CD14-positive monocyte (primary cell): ENCODE measurements at regions not wholly inside any gene's neighbourhood (a gene's known extent, or its start where the extent isn't known, plus 50 kb on each side); places are given as distances from the start of the nearest gene placed in this dataset.

Experiments used
- DNase-seq, 3 donors: peaks; one replicate each; pipeline ENCODE4 v3.0.0-alpha.2; 2011 to 2022
- H2AFZ ChIP-seq: 2 replicates; pipeline ENCODE4 v1.6.0; 2012; ENCODE audit warnings: mild to moderate bottlenecking, low read depth, low read length, inconsistent platforms; ENCODE audit not compliant: insufficient read depth, poor library complexity, severe bottlenecking
- H3K27ac ChIP-seq, 2 donors: 1 replicate in 1 of 2; 2 replicates in 1 of 2; pipeline ENCODE4 v1.5.1; 2012 to 2013; ENCODE audit warnings: low read length in 2 of 2, control low read depth in 1 of 2, inconsistent platforms in 1 of 2, low read depth in 1 of 2, mild to moderate bottlenecking in 1 of 2
- H3K27me3 ChIP-seq, 2 donors: one replicate each; pipeline versions ENCODE4 v1.6.0 to v1.6.1; 2011 to 2013; ENCODE audit warnings: low read length in 2 of 2; ENCODE audit not compliant: control insufficient read depth in 2 of 2, insufficient read depth in 2 of 2
- H3K36me3 ChIP-seq, 2 donors: replicated peaks in 1 of 2; 1 replicate in 1 of 2; 2 replicates in 1 of 2; pipeline versions ENCODE4 v1.5.1 to v1.6.1; 2012 to 2013; ENCODE audit warnings: low read length in 2 of 2, control low read depth in 1 of 2, inconsistent platforms in 1 of 2, mild to moderate bottlenecking in 1 of 2; ENCODE audit not compliant: insufficient read depth in 2 of 2, control insufficient read depth in 1 of 2
- H3K4me1 ChIP-seq, 2 donors: 1 replicate in 1 of 2; 2 replicates in 1 of 2; pipeline versions ENCODE4 v1.5.1 to v1.6.1; 2012 to 2013; ENCODE audit warnings: low read length in 2 of 2, control low read depth in 1 of 2, inconsistent platforms in 1 of 2, mild to moderate bottlenecking in 1 of 2, moderate library complexity in 1 of 2; ENCODE audit not compliant: insufficient read depth in 2 of 2, control insufficient read depth in 1 of 2
- H3K4me2 ChIP-seq: replicated peaks from 2 replicates; pipeline ENCODE3; 2012; ENCODE audit warnings: low read length, moderate library complexity, mild to moderate bottlenecking; ENCODE audit not compliant: poor library complexity, severe bottlenecking; ENCODE audit errors: extremely low read depth
- H3K4me3 ChIP-seq, 3 experiments: fragments of 200-600 bp in 1 of 3; sonication (generic) in 1 of 3; replicated peaks in 1 of 3; 1 replicate in 2 of 3; 2 replicates in 1 of 3; pipeline ENCODE4 v1.5.1; 2011 to 2013; ENCODE audit warnings: low read length in 3 of 3, mild to moderate bottlenecking in 3 of 3, control low read depth in 2 of 3, low read depth in 2 of 3, inconsistent platforms in 1 of 3, moderate library complexity in 1 of 3
- H3K79me2 ChIP-seq: 2 replicates; pipeline ENCODE4 v1.6.0; 2012; ENCODE audit warnings: mild to moderate bottlenecking, control low read depth, inconsistent platforms, low read length, moderate library complexity; ENCODE audit not compliant: insufficient read depth
- H3K9ac ChIP-seq: 2 replicates; pipeline ENCODE4 v1.6.0; 2017; ENCODE audit warnings: low read length, mild to moderate bottlenecking; ENCODE audit not compliant: insufficient read depth, poor library complexity, severe bottlenecking
- H3K9me3 ChIP-seq, 2 donors: replicated peaks in 1 of 2; 1 replicate in 1 of 2; 2 replicates in 1 of 2; pipeline versions ENCODE4 v1.5.1 to v1.6.1; 2012 to 2013; ENCODE audit warnings: low read length in 2 of 2, control low read depth in 1 of 2; ENCODE audit not compliant: control insufficient read depth in 1 of 2, insufficient read depth in 1 of 2
- H4K20me1 ChIP-seq: 2 replicates; pipeline ENCODE4 v1.6.0; 2012; ENCODE audit warnings: mild to moderate bottlenecking, low read length, control low read depth, moderate library complexity; ENCODE audit not compliant: insufficient read depth
- H3K27ac Mint-ChIP-seq, 7 donors: one replicate each; pipeline ENCODE4 v1.8.0; 2020; ENCODE audit warnings: mild to moderate bottlenecking in 7 of 7, mixed read lengths in 7 of 7, moderate library complexity in 6 of 7, inconsistent platforms in 2 of 7
- H3K27me3 Mint-ChIP-seq, 3 donors: one replicate each; pipeline ENCODE4 v1.8.0; 2021 to 2022; ENCODE audit warnings: low read depth in 3 of 3, mild to moderate bottlenecking in 3 of 3, mixed read lengths in 3 of 3, moderate library complexity in 3 of 3, inconsistent platforms in 1 of 3
- H3K36me3 Mint-ChIP-seq, 2 donors: one replicate each; pipeline ENCODE4 v1.8.0; 2020; ENCODE audit warnings: mixed read lengths in 2 of 2, inconsistent platforms in 1 of 2, mild to moderate bottlenecking in 1 of 2
- H3K4me1 Mint-ChIP-seq: one replicate; pipeline ENCODE4 v1.8.0; 2020; ENCODE audit warnings: mild to moderate bottlenecking, mixed read lengths
- H3K4me3 Mint-ChIP-seq, 2 donors: one replicate each; pipeline ENCODE4 v1.8.0; 2020; ENCODE audit warnings: mild to moderate bottlenecking in 2 of 2, mixed read lengths in 2 of 2, moderate library complexity in 1 of 2
- H3K9me3 Mint-ChIP-seq, 7 donors: one replicate each; pipeline ENCODE4 v1.8.0; 2020 to 2022; ENCODE audit warnings: mixed read lengths in 7 of 7, mild to moderate bottlenecking in 6 of 7, moderate library complexity in 6 of 7, inconsistent platforms in 2 of 7
- CTCF ChIP-seq: fragments of 200-600 bp; IDR thresholded peaks from one replicate; pipeline ENCODE4 v1.8.0; 2022; ENCODE audit warnings: antibody characterized with exemption, mild to moderate bottlenecking
- WGBS: methylation state at CpG from one replicate; pipeline ENCODE4 v1.1.5; 2013; ENCODE audit warnings: missing lambda C conversion rate; ENCODE audit not compliant: insufficient coverage; 5-methylcytosine and 5-hydroxymethylcytosine counted together
- intact Hi-C, 2 donors: fragments of 100-400 bp; cut with micrococcal nuclease; formaldehyde crosslinking; loops; one replicate each; pipeline versions ENCODE4 v1.15.0 to v1.15.1; 2023

GRCh38 chr2:3045318-3045921 is 332.2 kb downstream of the EIPR1 start:
- Histone ChIP-seq H3K4me1 (no peaks in the 10 kb centered on the region), H3K4me2 (no peak overlapping the region), H2AFZ (no peak overlapping the region), H3K27ac (no peak overlapping the region), H4K20me1 (no peaks in the 10 kb centered on the region), H3K9me3 (peaks cover 0 to 6% of the 10 kb centered on the region in 2 donors), H3K79me2 (no peaks in the 10 kb centered on the region), H3K4me3 (no peak overlapping the region), H3K36me3 (no peaks in the 10 kb centered on the region), H3K27me3 (no peaks in the 10 kb centered on the region), H3K9ac (no peak overlapping the region)
- intact Hi-C loops: no loop called here
- 91% methylated on average over 7 of the region's 10 CpGs for WGBS
- DNase-seq: no peak
- Mint-ChIP-seq H3K4me3 (no peak overlapping the region), H3K36me3 (no peaks in the 10 kb centered on the region), H3K27ac (no peak overlapping the region), H3K4me1 (no peaks in the 10 kb centered on the region), H3K9me3 (peaks cover 0 to 6% (median 2%) of the 10 kb centered on the region in 7 donors), H3K27me3 (peaks cover 0 to 3% (median 0%) of the 10 kb centered on the region in 3 donors)
- TF ChIP-seq CTCF: no peak

- Histone ChIP-seq H3K27ac (no peak overlapping the region), H3K4me2 (no peak overlapping the region), H3K36me3 (no peaks in the 10 kb centered on the region), H3K4me3 (no peak overlapping the region), H3K9ac (no peak overlapping the region), H2AFZ (no peak overlapping the region), H3K9me3 (peaks cover 0 to 6% of the 10 kb centered on the region in 2 donors), H3K27me3 (no peaks in the 10 kb centered on the region), H3K4me1 (no peaks in the 10 kb centered on the region), H3K79me2 (no peaks in the 10 kb centered on the region), H4K20me1 (no peaks in the 10 kb centered on the region)
- Mint-ChIP-seq H3K36me3 (no peaks in the 10 kb centered on the region), H3K27ac (no peak overlapping the region), H3K4me3 (no peak overlapping the region), H3K4me1 (no peaks in the 10 kb centered on the region), H3K27me3 (peaks cover 0 to 3% (median 0%) of the 10 kb centered on the region in 3 donors), H3K9me3 (peaks cover 0 to 8% (median 3%) of the 10 kb centered on the region in 7 donors)
- intact Hi-C loops: no loop called here
- no peak for TF ChIP-seq CTCF
- no peak for DNase-seq
- 92% methylated on average over 5 of the region's 15 CpGs for WGBS
Observed at GRCh38 chr2:3044587-3045317, 332.9 kb downstream of the EIPR1 start.
